ENCODE measurements at regions not wholly inside any gene's neighbourhood (a gene's known extent, or its start where the extent isn't known, plus 50 kb on each side); places are given as distances from the start of the nearest gene placed in this dataset.

DNA sequence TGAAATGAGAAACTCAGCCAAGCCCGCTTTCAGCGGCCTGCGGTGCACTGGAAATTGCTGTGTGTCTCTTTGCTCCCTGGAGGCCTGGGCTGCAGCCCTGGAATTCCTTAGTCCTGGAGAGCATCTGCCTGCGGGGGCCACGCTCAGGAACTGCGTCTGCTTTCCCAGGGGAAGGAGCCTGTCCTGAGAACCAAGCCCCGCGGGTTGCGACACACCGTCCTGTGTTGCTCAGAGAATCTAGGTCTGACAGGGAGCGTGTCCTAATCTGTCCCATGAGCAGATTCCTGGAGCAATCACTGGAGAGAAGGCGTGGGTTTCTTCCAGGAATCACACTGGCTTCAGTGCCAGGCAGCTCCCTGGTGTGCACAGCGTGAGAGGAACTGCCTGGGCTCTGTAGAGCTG is 708.1 kb downstream of the BRD1 start:
- DNase-seq (ENCODE audit: low read depth, low spot score): no peak
- no peak overlapping the region for H3K4me3 ChIP-seq (ENCODE audit: low read length)

DNA sequence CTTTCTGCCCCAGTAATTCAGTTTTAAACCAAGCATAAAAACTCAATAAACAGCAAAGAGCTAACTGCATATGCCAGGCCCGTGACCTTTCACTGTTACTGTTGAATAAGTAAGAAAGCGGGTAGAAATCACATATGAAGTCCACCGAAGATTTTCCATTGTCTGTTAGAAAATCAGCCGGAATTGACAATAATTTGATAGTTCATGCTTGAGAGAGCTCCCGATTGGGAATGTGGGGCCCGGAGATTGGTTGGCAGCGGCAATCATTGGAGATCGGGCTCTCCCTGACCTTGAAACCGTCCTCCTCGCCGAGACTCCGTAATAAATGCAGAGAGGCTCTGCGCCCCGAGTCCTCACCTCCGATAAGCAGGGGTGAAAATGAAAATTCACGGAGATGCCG is 709.6 kb downstream of the BRD1 start:
- H3K4me3 ChIP-seq (ENCODE audit: low read length): no peak overlapping the region
- no peak for DNase-seq (ENCODE audit: low read depth, low spot score)

DNA sequence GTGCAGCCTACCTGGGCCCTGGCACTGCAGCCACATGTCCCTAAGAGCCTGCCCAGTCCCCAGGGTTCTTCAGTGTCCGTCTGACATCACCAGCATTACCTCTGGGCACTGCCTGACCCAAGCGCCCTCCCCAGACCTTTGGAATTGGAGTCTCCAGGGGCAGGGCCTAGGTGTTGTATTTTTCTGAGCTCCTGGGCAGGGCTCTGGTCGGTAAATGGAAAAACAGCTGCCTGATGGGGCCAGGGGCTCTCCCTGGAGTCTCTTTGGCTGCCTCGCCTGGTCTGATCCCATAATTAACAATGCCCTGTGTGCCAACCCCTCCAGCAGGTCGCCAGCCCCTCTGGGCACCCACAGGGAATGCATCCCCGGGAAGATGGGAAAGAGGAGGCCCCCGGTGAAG is 710.2 kb downstream of the BRD1 start:
- no peak overlapping the region for H3K4me3 ChIP-seq (ENCODE audit: low read length)

DNA sequence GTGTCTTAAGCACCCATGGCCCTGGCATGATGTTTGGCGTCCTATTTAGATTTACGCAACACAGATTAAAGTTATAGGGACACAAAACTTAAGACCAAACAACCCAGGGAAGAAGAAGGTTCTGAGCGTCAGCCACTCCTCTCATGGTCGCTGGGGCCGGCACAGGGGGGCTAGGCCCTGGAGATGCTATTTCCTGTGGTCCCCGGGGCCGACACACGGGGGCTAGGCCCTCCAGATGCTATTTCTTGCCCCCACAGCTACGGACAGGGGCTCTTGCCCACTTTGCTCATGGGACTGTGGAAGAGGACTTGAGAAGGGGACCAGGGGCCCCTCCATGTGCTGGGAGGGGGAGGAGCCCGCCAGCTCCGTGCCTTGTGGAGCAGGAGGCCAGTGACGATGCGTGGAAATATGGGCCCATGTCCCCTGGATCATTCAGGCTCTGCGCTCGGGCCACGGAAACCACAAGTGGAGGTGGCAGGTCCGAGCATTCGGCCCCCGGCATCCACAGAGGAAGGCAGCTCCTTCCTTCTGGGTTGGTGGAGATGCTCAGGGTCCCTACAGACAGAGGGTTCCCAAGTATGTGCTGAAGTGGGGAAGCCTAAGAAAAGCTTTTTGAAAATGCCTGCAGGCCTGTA is 711.1 kb downstream of the BRD1 start:
- DNase-seq (ENCODE audit: low read depth, low spot score): no peak
- no peak overlapping the region for H3K4me3 ChIP-seq (ENCODE audit: low read length)

More for the DNA sequence above, 710.2 kb downstream of the BRD1 start:
- no peak for DNase-seq (ENCODE audit: low read depth, low spot score)

- DNase-seq (ENCODE audit: low read depth, low spot score): no peak
- no peak overlapping the region for H3K4me3 ChIP-seq (ENCODE audit: low read length)
These were observed 711.7 kb downstream of the BRD1 start for GRCh38 chr22:49116021-49116420.

DNA sequence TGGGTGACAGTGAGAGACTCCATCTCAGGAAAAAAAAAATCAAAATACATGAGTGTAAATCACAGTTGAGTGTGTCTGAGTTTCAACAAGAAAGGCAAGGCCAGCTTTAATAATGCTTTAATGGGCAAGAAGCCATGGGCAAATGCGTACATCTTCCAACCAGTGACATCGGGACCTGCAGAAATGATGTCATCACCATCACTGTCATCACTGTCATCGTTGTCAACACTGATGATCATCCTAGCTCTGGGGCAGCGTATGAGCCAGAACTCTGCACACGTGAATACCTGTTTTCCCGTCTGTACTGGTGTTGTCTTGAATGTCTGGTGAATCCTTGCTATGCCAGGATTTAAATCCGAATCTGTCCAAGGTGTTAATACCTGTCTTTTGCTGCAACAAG is 712.5 kb downstream of the BRD1 start:
- DNase-seq (ENCODE audit: low read depth, low spot score): no peak
- H3K4me3 ChIP-seq (ENCODE audit: low read length): no peak overlapping the region

DNA sequence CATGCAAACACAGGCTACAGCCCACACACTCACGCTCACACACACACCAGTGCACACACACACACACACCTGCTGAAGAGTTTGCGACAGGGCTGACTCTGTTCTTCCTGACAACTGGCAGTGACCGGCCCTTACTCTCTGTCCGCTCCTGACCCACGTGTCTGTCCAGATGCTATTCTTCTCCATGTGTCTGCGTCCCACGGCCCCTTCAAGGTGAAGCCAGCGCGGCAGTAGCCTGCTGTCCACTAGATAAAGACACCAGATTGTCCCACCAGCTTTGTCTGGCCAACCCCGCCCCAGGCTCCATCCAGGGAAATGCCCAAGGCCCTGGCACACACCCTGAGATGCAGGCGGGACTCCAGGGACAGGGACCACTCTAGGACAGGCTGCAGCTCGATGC is 713.9 kb downstream of the BRD1 start:
- no peak for DNase-seq (ENCODE audit: low read depth, low spot score)

DNA sequence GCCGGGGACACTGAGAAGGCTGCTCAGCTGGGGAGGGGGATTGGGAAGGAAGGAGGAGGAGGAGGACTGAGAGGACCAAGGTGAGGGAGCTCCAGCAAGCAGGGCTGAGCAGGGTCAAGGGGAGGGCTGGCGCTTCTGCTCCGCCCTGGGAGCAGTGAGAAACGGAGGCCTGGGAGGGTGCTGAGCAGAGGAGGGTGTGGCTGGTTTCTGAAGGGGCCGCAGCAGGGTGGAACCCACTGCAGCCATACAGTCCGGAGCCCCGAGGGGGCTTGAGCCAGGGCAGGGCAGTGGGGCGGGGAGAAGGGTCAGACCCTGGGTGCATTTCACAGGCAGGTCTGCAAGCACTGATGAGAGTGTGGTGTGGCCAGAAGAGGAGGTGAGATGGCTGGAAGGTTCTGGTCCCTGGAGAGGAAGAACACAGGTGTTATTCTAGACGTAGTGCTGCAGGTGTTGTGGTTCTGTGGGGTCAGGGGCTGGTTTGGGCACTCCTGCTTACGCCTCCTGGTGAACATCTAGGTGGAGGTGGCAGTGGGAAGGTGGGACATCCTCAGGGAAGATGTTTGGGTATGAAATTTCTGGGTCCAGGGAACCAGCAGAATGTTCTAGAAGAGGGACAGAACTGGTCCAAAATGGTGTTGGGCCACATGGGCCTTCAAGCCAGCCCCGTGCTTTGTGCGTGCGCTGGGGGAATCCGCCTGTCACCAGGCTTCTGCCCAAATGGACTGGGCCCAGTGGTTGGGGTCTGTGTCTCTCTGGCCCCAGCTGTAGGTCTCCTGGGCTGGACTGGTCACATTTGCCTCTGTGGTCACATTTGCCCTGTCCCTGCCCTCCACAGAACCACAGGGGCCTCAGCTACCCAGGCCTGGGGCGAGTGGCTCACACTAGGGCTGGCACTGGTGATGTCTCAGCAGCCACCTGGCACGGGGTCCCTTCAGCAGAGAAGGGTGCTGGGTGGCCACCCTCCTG is 714.7 kb downstream of the BRD1 start:
- no peak overlapping the region for H3K4me3 ChIP-seq (ENCODE audit: low read length)
- DNase-seq (ENCODE audit: low read depth, low spot score): no peak

More for the DNA sequence above, 713.9 kb downstream of the BRD1 start:
- no peak overlapping the region for H3K4me3 ChIP-seq (ENCODE audit: low read length)

GRCh38 chr22:49112176-49112575 is 715.5 kb downstream of the BRD1 start:
- no peak for DNase-seq (ENCODE audit: low read depth, low spot score)
- no peak overlapping the region for H3K4me3 ChIP-seq (ENCODE audit: low read length)

DNA sequence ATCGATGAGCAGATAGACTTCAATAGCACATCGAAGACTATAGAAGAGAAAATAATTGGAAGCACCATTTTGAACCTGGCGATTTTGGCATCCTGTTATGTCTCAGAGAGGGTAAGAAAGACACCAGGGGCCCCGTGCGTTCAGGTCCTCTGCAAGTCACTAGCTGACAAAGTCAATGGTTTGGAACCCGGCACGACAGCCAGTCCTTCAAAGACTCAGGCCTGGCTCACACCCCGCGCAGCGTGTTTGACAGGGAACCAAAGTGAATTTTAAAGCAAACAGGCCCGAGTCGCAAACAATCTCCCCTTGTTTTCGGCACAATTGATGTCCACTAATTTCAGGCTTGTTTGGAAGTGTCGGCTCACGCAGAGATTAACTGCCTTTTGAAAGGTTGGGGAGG is 716.6 kb downstream of the BRD1 start:
- no peak for DNase-seq (ENCODE audit: low read depth, low spot score)
- H3K4me3 ChIP-seq (ENCODE audit: low read length): no peak overlapping the region

DNA sequence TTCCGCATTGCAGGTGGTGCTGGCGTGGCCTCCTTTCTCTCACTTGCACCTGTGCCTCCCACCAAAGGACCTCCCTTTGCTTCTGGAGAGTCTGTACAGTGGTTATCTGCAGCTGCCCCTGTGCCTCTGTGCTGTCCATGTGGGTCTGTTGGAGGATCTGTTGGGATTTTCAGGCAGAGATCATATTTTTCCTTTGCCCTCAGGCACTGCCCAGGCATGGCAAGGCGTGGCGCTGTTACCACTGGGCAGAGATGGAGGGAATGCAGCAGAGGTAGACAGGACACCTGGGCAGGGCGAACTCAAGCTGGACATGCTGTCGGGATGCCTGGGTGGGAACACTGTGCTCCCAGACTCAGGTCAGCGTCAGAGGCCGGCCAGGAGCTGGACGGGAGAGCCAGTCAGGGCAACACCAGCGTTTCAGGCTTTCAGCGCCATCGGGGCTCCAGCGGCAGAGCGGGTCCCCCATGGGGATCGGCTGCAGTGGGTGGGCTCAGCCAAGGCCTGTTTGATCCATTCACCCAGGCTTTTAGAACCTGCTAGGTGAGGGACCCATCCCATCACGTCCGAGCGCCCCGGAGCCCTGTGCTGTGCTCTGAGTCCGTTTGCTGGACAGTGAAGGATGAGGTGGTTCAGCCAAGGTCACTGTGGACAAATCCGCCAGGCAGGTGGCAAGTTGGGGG is 718.9 kb downstream of the BRD1 start:
- DNase-seq (ENCODE audit: low read depth, low spot score): no peak
- H3K4me3 ChIP-seq (ENCODE audit: low read length): no peak overlapping the region

- no peak overlapping the region for H3K4me3 ChIP-seq (ENCODE audit: low read length)
- DNase-seq (ENCODE audit: low read depth, low spot score): no peak
These were observed 719.6 kb downstream of the BRD1 start for GRCh38 chr22:49107961-49108530.

DNA sequence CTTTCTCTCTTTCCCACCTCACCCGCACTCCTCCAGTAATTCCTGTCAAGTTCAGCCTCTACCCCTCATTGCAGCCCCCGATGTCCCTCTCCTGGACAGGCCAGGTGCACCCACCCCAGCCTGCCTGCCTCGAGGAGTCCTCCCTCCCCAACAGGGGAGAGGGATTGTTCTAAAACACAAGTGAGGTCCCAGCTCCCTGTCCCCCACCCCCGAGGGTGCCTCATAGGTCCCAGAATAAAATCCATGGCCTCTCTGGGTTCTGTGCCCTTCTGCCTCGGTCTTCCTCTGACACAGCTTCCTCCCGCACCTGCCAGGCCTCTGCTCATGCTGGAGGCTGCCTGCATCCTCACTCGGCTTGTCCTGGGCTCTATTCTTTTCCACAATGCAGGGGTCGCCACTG is 720.1 kb downstream of the BRD1 start:
- no peak for DNase-seq (ENCODE audit: low read depth, low spot score)
- no peak overlapping the region for H3K4me3 ChIP-seq (ENCODE audit: low read length)

DNA sequence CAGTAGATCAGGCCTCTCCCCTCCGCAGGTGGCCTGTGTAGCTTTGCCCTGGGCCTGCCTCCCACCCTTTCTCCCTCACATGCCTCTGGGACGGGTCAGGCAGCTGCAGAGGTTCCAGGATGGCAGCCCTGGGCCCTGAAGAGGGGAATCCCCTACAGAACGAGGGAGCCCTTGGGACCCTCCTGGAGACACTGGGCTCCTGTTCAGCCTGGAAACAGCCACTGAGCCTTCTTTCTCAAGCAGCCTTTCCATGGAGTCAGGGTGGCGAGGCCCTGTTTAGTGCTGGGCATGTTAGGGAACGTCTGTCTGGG is 720.9 kb downstream of the BRD1 start:
- DNase-seq (ENCODE audit: low read depth, low spot score): no peak
- H3K4me3 ChIP-seq (ENCODE audit: low read length): no peak overlapping the region

DNA sequence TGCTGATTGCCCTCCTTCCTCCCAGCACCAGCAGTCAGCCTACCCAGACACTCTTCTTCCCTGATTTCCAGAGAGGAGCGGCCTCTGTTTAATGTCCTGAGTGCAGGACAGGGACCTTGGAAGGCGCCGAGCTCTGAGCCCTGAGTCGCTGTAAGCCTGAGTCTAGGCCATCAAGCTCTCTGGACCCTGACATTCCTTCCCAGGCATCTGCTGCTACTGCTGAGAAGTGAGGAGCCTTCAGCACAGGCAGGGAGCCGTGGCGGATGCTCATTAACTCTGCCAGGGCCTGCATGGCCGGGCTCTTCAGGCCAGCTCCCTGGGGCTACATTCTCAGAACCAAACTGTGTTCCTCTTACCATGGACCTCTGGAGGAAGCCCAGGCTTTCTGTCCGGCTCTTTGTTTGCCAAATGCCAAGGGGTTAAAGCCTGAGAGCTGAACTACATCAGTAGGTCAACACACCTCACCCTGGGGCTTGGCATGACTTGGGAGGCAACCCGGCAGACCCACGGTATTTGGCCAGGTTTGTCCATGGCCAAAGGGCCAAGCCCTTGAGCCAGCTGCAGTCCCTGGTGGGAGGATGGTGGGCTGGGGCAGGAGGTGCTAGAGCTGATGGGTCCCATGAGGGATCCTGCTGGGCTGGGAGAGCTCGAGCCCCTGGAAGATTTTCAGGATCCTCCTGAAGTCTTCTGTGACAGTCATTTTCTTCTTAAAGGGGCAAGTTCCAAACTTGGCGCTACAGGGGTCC is 721.4 kb downstream of the BRD1 start:
- no peak overlapping the region for H3K4me3 ChIP-seq (ENCODE audit: low read length)
- no peak for DNase-seq (ENCODE audit: low read depth, low spot score)

- H3K4me3 ChIP-seq (ENCODE audit: low read length): no peak overlapping the region
- DNase-seq (ENCODE audit: low read depth, low spot score): no peak
These were observed 723.2 kb downstream of the BRD1 start for GRCh38 chr22:49104434-49104833.

DNA sequence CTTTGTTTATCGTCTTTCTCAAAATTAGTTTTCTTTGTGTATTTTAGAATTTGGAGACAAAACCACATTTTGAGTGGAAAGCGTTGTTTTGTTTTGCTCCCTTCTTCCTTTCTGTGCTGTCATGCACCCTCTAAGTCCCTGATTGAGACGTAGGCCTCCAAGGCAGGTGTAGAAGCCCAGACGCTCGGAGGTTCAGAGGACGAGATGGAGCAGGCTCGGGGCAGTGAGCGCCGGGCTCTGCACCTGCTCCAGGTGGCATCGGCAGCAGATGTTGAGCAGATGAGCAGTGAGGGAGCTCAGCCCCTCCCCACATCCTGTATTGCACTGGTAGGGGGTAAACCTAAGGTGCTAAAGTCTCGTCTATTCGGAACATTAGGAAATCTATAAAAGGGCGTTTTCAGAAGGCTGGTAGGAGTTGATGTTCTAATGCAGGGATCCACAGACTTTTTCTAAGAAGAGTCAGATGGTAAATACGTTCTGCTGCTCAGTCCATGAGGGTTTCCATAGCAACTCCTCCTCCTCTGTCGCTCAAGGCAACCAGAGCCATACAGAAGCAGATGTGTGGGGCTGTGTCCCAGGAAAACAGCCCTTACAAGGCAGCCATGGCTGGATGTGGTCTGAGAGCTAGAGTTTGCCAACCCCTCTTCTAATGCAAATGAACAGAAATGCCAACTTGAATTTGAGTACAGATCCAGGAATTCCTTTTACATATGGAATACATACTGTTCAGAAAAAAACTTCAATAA is 724.2 kb downstream of the BRD1 start:
- no peak for DNase-seq (ENCODE audit: low read depth, low spot score)
- no peak overlapping the region for H3K4me3 ChIP-seq (ENCODE audit: low read length)

DNA sequence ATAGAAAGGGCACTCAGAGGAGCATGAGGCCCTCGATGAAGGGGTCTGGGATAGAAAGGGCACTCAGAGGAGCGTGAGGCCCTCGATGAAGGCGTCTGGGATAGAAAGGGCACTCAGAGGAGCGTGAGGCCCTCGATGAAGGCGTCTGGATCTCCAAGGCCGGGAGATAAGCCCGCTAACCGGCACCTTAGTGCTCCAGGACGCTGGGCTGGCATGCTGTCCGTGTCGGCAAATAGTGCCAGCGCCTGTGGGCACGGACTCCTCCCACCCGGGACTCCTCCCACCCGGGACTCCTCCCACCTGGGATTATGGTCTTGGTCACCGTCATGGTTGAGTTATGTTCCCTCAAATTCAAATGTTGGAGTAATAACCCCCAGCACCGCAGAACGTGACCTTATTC is 725.3 kb downstream of the BRD1 start:
- H3K4me3 ChIP-seq (ENCODE audit: low read length): no peak overlapping the region
- no peak for DNase-seq (ENCODE audit: low read depth, low spot score)

- no peak overlapping the region for H3K4me3 ChIP-seq (ENCODE audit: low read length)
- DNase-seq (ENCODE audit: low read depth, low spot score): no peak
These were observed 725.8 kb downstream of the BRD1 start for GRCh38 chr22:49101873-49102272.

Measured in Jurkat, Clone E6-1 (cell line).